ENCODE measurements at regions not wholly inside any gene's neighbourhood (a gene's known extent, or its start where the extent isn't known, plus 50 kb on each side); places are given as distances from the start of the nearest gene placed in this dataset.

- Histone ChIP-seq H3K27ac (ENCODE audit: low read depth, low read length) (no peak overlapping the region), H2AFZ (ENCODE audit: low read depth, low read length, poor library complexity, severe bottlenecking) (no peak overlapping the region), H3K9ac (ENCODE audit: low read length) (no peak overlapping the region), H3K79me2 (ENCODE audit: insufficient read depth, low read length) (no peaks in the 10 kb centered on the region), H3K4me3 (replicated peaks in 1 of 2; ENCODE audit: low read depth in 1 of 2, low read length in 2 of 2) (no peak overlapping the region), H3K9me3 (ENCODE audit: control insufficient read depth in 1 of 2, insufficient read depth in 1 of 2, low read depth in 1 of 2, low read length in 2 of 2) (no peaks in the 10 kb centered on the region), H3K4me1 (ENCODE audit: control insufficient read depth in 1 of 2, insufficient read depth in 2 of 2, low read length in 2 of 2) (no peaks in the 10 kb centered on the region), H3K4me2 (ENCODE audit: low read length) (no peak overlapping the region), H3K36me3 (ENCODE audit: control insufficient read depth in 1 of 2, insufficient read depth in 2 of 2, low read length in 2 of 2) (no peaks in the 10 kb centered on the region), H3K27me3 (ENCODE audit: insufficient read depth, low read length) (0 out of 2 replicates have a peak, but pooled peaks cover 3% of the 10 kb centered on the region), H4K20me1 (ENCODE audit: insufficient read depth) (no peaks in the 10 kb centered on the region), H3K9me2 (ENCODE audit: insufficient read depth) (no peaks in the 10 kb centered on the region)
- no TSS peak for BruUV-seq (replicated peaks)
- no peak for TF ChIP-seq FOSL1 (IDR thresholded peaks at IDR 0.05; ENCODE audit: low read depth)
- no peak for TF ChIP-seq ELF1 (IDR thresholded peaks at IDR 0.05; ENCODE audit: borderline replicate concordance, low read depth)
- TF ChIP-seq ZFX (IDR thresholded peaks at IDR 0.05): no peak
- TF ChIP-seq POLR2A (IDR thresholded peaks at IDR 0.05; ENCODE audit: borderline replicate concordance, extremely low read depth, insufficient read depth, insufficient read length): no peak
- TF ChIP-seq EGR1 (IDR thresholded peaks at IDR 0.05; ENCODE audit: low read depth): no peak
- TF ChIP-seq CTCF (IDR thresholded peaks at IDR 0.05 in 2 of 3, conservative IDR thresholded peaks at IDR 0.05 in 1 of 3; ENCODE audit: borderline replicate concordance in 1 of 3, insufficient read depth in 1 of 3, low read depth in 2 of 3, low read length in 2 of 3): no peak
- no peak for TF ChIP-seq SP1 (IDR thresholded peaks at IDR 0.05; ENCODE audit: low read depth)
- no peak for TF ChIP-seq ZNF274 (IDR thresholded peaks at IDR 0.05; ENCODE audit: low read depth, low read length)
- TF ChIP-seq REST (IDR thresholded peaks at IDR 0.05; ENCODE audit: low read depth): no peak
- no peak for TF ChIP-seq EZH2phosphoT487 (IDR thresholded peaks at IDR 0.05; ENCODE audit: borderline replicate concordance)
- no peak for TF ChIP-seq CBX3 (IDR thresholded peaks at IDR 0.05; ENCODE audit: low read depth)
- no peak for TF ChIP-seq MAX (IDR thresholded peaks at IDR 0.05)
- no peak for TF ChIP-seq ZBTB33 (IDR thresholded peaks at IDR 0.05; ENCODE audit: extremely low read depth, insufficient replicate concordance, low read length)
- no peak for TF ChIP-seq POLR2AphosphoS5 (IDR thresholded peaks at IDR 0.05; ENCODE audit: low read depth, low read length)
- TF ChIP-seq RAD21 (IDR thresholded peaks at IDR 0.05; ENCODE audit: low read depth): no peak
- TF ChIP-seq ATF3 (IDR thresholded peaks at IDR 0.05): no peak
- no peak for TF ChIP-seq JUND (IDR thresholded peaks at IDR 0.05)
- TF ChIP-seq TCF7L2 (IDR thresholded peaks at IDR 0.05; ENCODE audit: borderline replicate concordance, extremely low read depth, insufficient read depth, insufficient read length): no peak
- no peak for TF ChIP-seq EZH2 (IDR thresholded peaks at IDR 0.05)
- ATAC-seq (no peak), DNase-seq (ENCODE audit: low read depth, low spot score) (no peak)
- POLR2A ChIA-PET: no interaction called here
- intact Hi-C loops (cut with micrococcal nuclease): no loop called here
- CTCF ChIA-PET: no interaction called here
- RAD21 ChIA-PET (ENCODE audit: low non-redundant PET in 1 of 2, low total read pairs in 2 of 2, uncharacterized antibody in 2 of 2, unreplicated experiment in 2 of 2): no interaction called here
Measured at GRCh38 chr6:9007027-9007426, 571.7 kb upstream of the SLC35B3 start.
